LNCAP (cell line): ENCODE measurements at regions not wholly inside any gene's neighbourhood (a gene's known extent, or its start where the extent isn't known, plus 50 kb on each side); places are given as distances from the start of the nearest gene placed in this dataset.

Source experiments
- CTCF ChIP-seq: fragments of 450-650 bp; IDR thresholded peaks from 2 replicates; pipeline ENCODE4 v1.5.1; 2017; ENCODE audit warnings: mild to moderate bottlenecking

- TF ChIP-seq CTCF, result no peak
Observed at GRCh38 chr4:129514852-129515251, 418.9 kb downstream of the C4orf33 start.

- no peak for TF ChIP-seq CTCF
Observed at GRCh38 chr4:129515356-129515755, 419.4 kb downstream of the C4orf33 start.

GRCh38 chr4:129526812-129527211 is 430.9 kb downstream of the C4orf33 start:
- peak; percentile 49; the same call in 1 of the 2 replicates for TF ChIP-seq CTCF

- no peak for TF ChIP-seq CTCF
Observed at GRCh38 chr4:129531253-129531652, 435.3 kb downstream of the C4orf33 start.

GRCh38 chr4:129532573-129532972 is 436.6 kb downstream of the C4orf33 start:
- no peak for TF ChIP-seq CTCF

- no peak for TF ChIP-seq CTCF
Observed at GRCh38 chr4:129543299-129543698, 447.3 kb downstream of the C4orf33 start.

GRCh38 chr4:129545599-129546278 is 449.8 kb downstream of the C4orf33 start:
- TF ChIP-seq CTCF, result no peak

- no peak for TF ChIP-seq CTCF
Observed at GRCh38 chr4:129546531-129546930, 450.6 kb downstream of the C4orf33 start.
